Thyroid gland (tissue), 4 donors: ENCODE measurements at regions not wholly inside any gene's neighbourhood (a gene's known extent, or its start where the extent isn't known, plus 50 kb on each side); places are given as distances from the start of the nearest gene placed in this dataset.

Experiments used
- CTCF ChIP-seq, 6 experiments: fragments of 200-600 bp in 3 of 6; fragments of 450-650 bp in 3 of 6; sonication (generic) in 3 of 6; IDR thresholded peaks; one replicate each; pipeline ENCODE4 v1.5.1; 2016 to 2019; ENCODE audit warnings: antibody characterized with exemption in 6 of 6, mild to moderate bottlenecking in 2 of 6, inconsistent platforms in 1 of 6, moderate library complexity in 1 of 6
- POLR2A ChIP-seq, 2 donors: fragments of 450-650 bp; IDR thresholded peaks; one replicate each; pipeline ENCODE4 v1.6.1; 2017; ENCODE audit warnings: antibody characterized with exemption in 2 of 2, mild to moderate bottlenecking in 2 of 2, moderate library complexity in 1 of 2

- no peak for TF ChIP-seq CTCF (IDR thresholded peaks at IDR 0.05)
- TF ChIP-seq POLR2A (IDR thresholded peaks at IDR 0.05), result no peak
These were observed 246.2 kb downstream of the ETV1 start for GRCh38 chr7:13743226-13743625.
